Heart right ventricle (tissue), 16 donors: ENCODE measurements at regions not wholly inside any gene's neighbourhood (a gene's known extent, or its start where the extent isn't known, plus 50 kb on each side); places are given as distances from the start of the nearest gene placed in this dataset.

Source experiments
- ATAC-seq, 8 donors: fragments of 200-7000 bp; cut with Tn5 transposase; one replicate each; pipeline ENCODE4 v1.9.1; 2020; ENCODE audit warnings: mild to moderate bottlenecking in 8 of 8, moderate library complexity in 8 of 8, moderate number of reproducible peaks in 1 of 8
- DNase-seq, 2 donors: peaks; one replicate each; pipeline ENCODE4 v3.0.0-alpha.2; 2020
- H3K27ac ChIP-seq, 10 donors: fragments of 200-600 bp; sonication (generic) in 2 of 10; one replicate each; pipeline versions ENCODE4 v1.5.0 to v1.8.0; 2020 to 2022; ENCODE audit warnings: mild to moderate bottlenecking in 3 of 10
- H3K27me3 ChIP-seq, 7 donors: fragments of 200-600 bp; one replicate each; pipeline ENCODE4 v1.8.0; 2021 to 2022; ENCODE audit warnings: mild to moderate bottlenecking in 2 of 7
- H3K36me3 ChIP-seq, 9 donors: fragments of 200-600 bp; sonication (generic) in 1 of 9; one replicate each; pipeline versions ENCODE4 v1.5.0 to v1.8.0; 2020 to 2022; ENCODE audit warnings: mild to moderate bottlenecking in 2 of 9
- H3K4me1 ChIP-seq, 9 donors: fragments of 200-600 bp; sonication (generic) in 1 of 9; one replicate each; pipeline versions ENCODE4 v1.5.0 to v1.8.0; 2020 to 2022; ENCODE audit warnings: mild to moderate bottlenecking in 4 of 9
- H3K4me3 ChIP-seq, 10 donors: fragments of 200-600 bp; sonication (generic) in 2 of 10; one replicate each; pipeline versions ENCODE4 v1.5.0 to v1.8.0; 2020 to 2022; ENCODE audit warnings: mild to moderate bottlenecking in 7 of 10, moderate library complexity in 2 of 10
- H3K9me3 ChIP-seq, 11 donors: fragments of 200-600 bp in 10 of 11; sonication (generic) in 2 of 11; one replicate each; pipeline versions ENCODE4 v1.5.0 to v1.8.0; 2013 to 2022; ENCODE audit warnings: mild to moderate bottlenecking in 2 of 11, control low read depth in 1 of 11, moderate library complexity in 1 of 11
- CTCF ChIP-seq, 9 donors: fragments of 200-600 bp; sonication (generic) in 2 of 9; IDR thresholded peaks; one replicate each; pipeline versions ENCODE4 v1.5.0 to v1.8.0; 2021 to 2022; ENCODE audit warnings: antibody characterized with exemption in 9 of 9, mild to moderate bottlenecking in 5 of 9, moderate library complexity in 1 of 9
- WGBS, 2 donors: extraction: QIAGEN DNeasy Blood & Tissue Kit; methylation state at CpG; one replicate each; pipeline ENCODE4 v1.1.7; 2013; ENCODE audit warnings: inconsistent platforms in 1 of 2; 5-methylcytosine and 5-hydroxymethylcytosine counted together
- intact Hi-C, 10 donors: fragments of 100-400 bp; cut with DNase I; formaldehyde crosslinking; loops; one replicate each; pipeline versions ENCODE4 v1.11.1 to v1.14.2; 2022
- donor health status: Arrhythmogenic right ventricular cardiomyopathy.
- donor health status: ischemic (EF 13 %, LVEDD 7.1; RV severe dilation, severe dysfunction).
- donor health status: healthy with polysubstance abuse.
- donor health status: DM: no; HTN: yes; CAD: no.
- donor health status: DM: no; HTN: no; CAD: no.
- donor health status: ischemic (EF 25% LVEDD 6.9; RV normal size, moderate dysfunction).
- donor health status: ischemic (EF 25% LVEDD 5.7; RV mildly dilated, moderate dysfunction).
- donor health status: healthy.
- donor health status: DM: yes; HTN: yes; CAD: no.
- donor health status: Ischemic cardiomyopathy.
- donor health status: ischemic (EF 35%, LVEDD 5.7; RV mildly dilated, moderate dysfunction).
- donor health status: nonischemic (EF 11% LVEDD 7.7; RV severe dilation, severe dysfunction).
- donor health status: DM: yes; HTN: yes; CAD: no.
- donor health status: PGD.
- donor health status: ischemic (EF 29% LVEDD 5.4; RV normal size, mild dysfunction).
- donor health status: nonischemic (EF 23%, LVEDD 6.1; RV moderate dilation, normal function).

- Histone ChIP-seq H3K4me3 (peak overlapping the region in 6 of 10 donors; percentile 20 to 44 (median 34)), H3K9me3 (no peaks in the 10 kb centered on the region), H3K27me3 (peaks cover 0 to 43% (median 12%) of the 10 kb centered on the region in 7 donors), H3K4me1 (peaks cover 0 to 24% (median 12%) of the 10 kb centered on the region in 9 donors), H3K27ac (peak overlapping the region in 6 of 10 donors; percentile 25 to 72 (median 62)), H3K36me3 (no peaks in the 10 kb centered on the region)
- ATAC-seq = peak; percentile 29 to 82 (median 67)
- peak in 7 of 9 donors; percentile 27 to 58 (median 47) for TF ChIP-seq CTCF (IDR thresholded peaks at IDR 0.05)
- peak; percentile 43 to 51 for DNase-seq
- WGBS, 2 donors = 8 to 9% methylated on average over 42 of the region's 42 CpGs
- intact Hi-C loops = no loop called here
These were observed 103.2 kb upstream of the FOXP4 start for GRCh38 chr6:41442800-41443501.

- Histone ChIP-seq H3K4me1 (peaks cover 0 to 24% (median 12%) of the 10 kb centered on the region in 9 donors), H3K4me3 (peak overlapping the region in 5 of 10 donors; percentile 27 to 44 (median 34)), H3K27me3 (peaks cover 0 to 34% (median 12%) of the 10 kb centered on the region in 7 donors), H3K36me3 (no peaks in the 10 kb centered on the region), H3K9me3 (no peaks in the 10 kb centered on the region), H3K27ac (peak overlapping the region in 6 of 10 donors; percentile 25 to 72 (median 62))
- peak; percentile 34 to 83 (median 72) for ATAC-seq
- WGBS, 2 donors = 47 to 54% methylated on average over 15 of the region's 15 CpGs
- peak; percentile 56 to 71 for DNase-seq
- no peak for TF ChIP-seq CTCF (IDR thresholded peaks at IDR 0.05)
- intact Hi-C loops = no loop called here
These were observed 102.3 kb upstream of the FOXP4 start for GRCh38 chr6:41443616-41444525.

- intact Hi-C loops = no loop called here
- no peaks in the 10 kb centered on the region for H3K9me3 ChIP-seq
- DNase-seq (no peak), ATAC-seq (no peak)
- 63 to 71% methylated on average over 11 of the region's 11 CpGs for WGBS, 2 donors
- H3K36me3 ChIP-seq = no peaks in the 10 kb centered on the region
- H3K27me3 ChIP-seq = peaks cover 0 to 34% (median 12%) of the 10 kb centered on the region in 7 donors
- H3K4me3 ChIP-seq = no peak overlapping the region
- TF ChIP-seq CTCF (IDR thresholded peaks at IDR 0.05) = no peak
- peaks cover 9 to 35% (median 22%) of the 10 kb centered on the region in 9 donors for H3K4me1 ChIP-seq
- no peak overlapping the region for H3K27ac ChIP-seq
These were observed 100.9 kb upstream of the FOXP4 start for GRCh38 chr6:41445261-41445660.

- no peaks in the 10 kb centered on the region for H3K9me3 ChIP-seq
- H3K4me1 ChIP-seq = peaks cover 14 to 43% (median 21%) of the 10 kb centered on the region in 9 donors
- intact Hi-C loops = no loop called here
- H3K27ac ChIP-seq = no peak overlapping the region
- H3K27me3 ChIP-seq = peaks cover 0 to 31% (median 12%) of the 10 kb centered on the region in 7 donors
- H3K36me3 ChIP-seq = no peaks in the 10 kb centered on the region
- no peak for DNase-seq
- WGBS, 2 donors = 90 to 97% methylated on average over 4 of the region's 4 CpGs
- TF ChIP-seq CTCF (IDR thresholded peaks at IDR 0.05) = no peak
- no peak overlapping the region for H3K4me3 ChIP-seq
- ATAC-seq = no peak
These were observed 100.0 kb upstream of the FOXP4 start for GRCh38 chr6:41446132-41446531.
